K562 (cell line): ENCODE measurements at regions not wholly inside any gene's neighbourhood (a gene's known extent, or its start where the extent isn't known, plus 50 kb on each side); places are given as distances from the start of the nearest gene placed in this dataset.

Source experiments
- ATAC-seq: fragments of 200-7000 bp; cut with Tn5 transposase; 3 replicates; pipeline ENCODE4 v1.9.1; 2020; ENCODE audit warnings: moderate library complexity
- BruUV-seq: library from RNA; stranded (reverse); fragments of 400-500 nt; replicated peaks from 2 replicates; lab custom pipeline; 2021; lab: Mats Ljungman, UMichigan
- CTCF ChIA-PET: fragments of 300-600 bp; formaldehyde crosslinking; extraction: SDS; loops from one replicate; lab custom pipeline; 2021; ENCODE audit warnings: low intra/inter-chr PET ratio; lab: Yijun Ruan, JAX
- POLR2A ChIA-PET: fragments of 300-600, 350-650 bp; sonication (Branson Sonifier 250); formaldehyde crosslinking; extraction: SDS; loops from one replicate; lab custom pipeline; 2021; ENCODE audit warnings: antibody characterized with exemption, inconsistent platforms; lab: Yijun Ruan, JAX
- DNase-seq, 4 experiments: peaks; one replicate each; pipeline versions ENCODE4 v3.0.0 to v3.0.0-alpha.2; 2011 to 2018; ENCODE audit warnings: low spot score in 3 of 4, mixed read lengths in 3 of 4; ENCODE audit errors: extremely low read depth in 1 of 4
- FAIRE-seq: peaks from 2 replicates; lab custom pipeline; 2011; peaks lifted over from hg19 to GRCh38; lab: Jason Lieb, UNC
- H2AFZ ChIP-seq: 2 replicates; pipeline ENCODE4 v1.6.0; 2011; ENCODE audit warnings: low read depth, low read length, control low read depth, inconsistent platforms
- H3K27ac ChIP-seq: fragments of 200-600 bp; 3 replicates; pipeline ENCODE4 v1.8.0; 2011; ENCODE audit warnings: low read depth, mild to moderate bottlenecking, control low read depth, inconsistent platforms, low read length, moderate library complexity, mixed read lengths; ENCODE audit errors: extremely low read depth
- H3K27me3 ChIP-seq, 2 experiments: fragments of 300-600 bp in 1 of 2; 2 replicates in 1 of 2; 3 replicates in 1 of 2; pipeline versions ENCODE4 v1.6.0 to v1.8.0; 2011; ENCODE audit warnings: inconsistent platforms in 2 of 2, low read length in 2 of 2, mild to moderate bottlenecking in 1 of 2, mixed read lengths in 1 of 2, moderate library complexity in 1 of 2; ENCODE audit not compliant: control insufficient read depth in 2 of 2, insufficient read depth in 2 of 2
- H3K36me3 ChIP-seq: fragments of 300-600 bp; 3 replicates; pipeline ENCODE4 v1.8.0; 2011; ENCODE audit warnings: mild to moderate bottlenecking, low read length, inconsistent platforms; ENCODE audit not compliant: control insufficient read depth, insufficient read depth
- H3K4me1 ChIP-seq, 2 experiments: fragments of 200-600 bp in 1 of 2; replicated peaks in 1 of 2; 2 replicates in 1 of 2; 3 replicates in 1 of 2; pipeline versions ENCODE4 v1.5.1 to v1.8.0; 2011; ENCODE audit warnings: inconsistent platforms in 2 of 2, low read length in 2 of 2, mild to moderate bottlenecking in 1 of 2, mixed read lengths in 1 of 2, moderate library complexity in 1 of 2; ENCODE audit not compliant: control insufficient read depth in 2 of 2, insufficient read depth in 2 of 2
- H3K4me2 ChIP-seq: 2 replicates; pipeline ENCODE4 v1.6.1; 2011; ENCODE audit warnings: low read length, control low read depth, inconsistent platforms, mixed read lengths; ENCODE audit not compliant: insufficient read depth
- H3K4me3 ChIP-seq: fragments of 200-600 bp; sonication (generic), shearing (Covaris generic); 2 replicates; pipeline ENCODE4 v1.5.1; 2016; ENCODE audit warnings: control low read depth, inconsistent platforms
- H3K79me2 ChIP-seq: fragments of 200-600 bp; 3 replicates; pipeline ENCODE4 v1.8.0; 2011; ENCODE audit warnings: low read length, inconsistent platforms; ENCODE audit not compliant: control insufficient read depth, insufficient read depth
- H3K9ac ChIP-seq, 2 experiments: 2 replicates each; pipeline versions ENCODE4 v1.6.0 to v1.6.1; 2011; ENCODE audit warnings: low read depth in 2 of 2, low read length in 2 of 2, control low read depth in 1 of 2, inconsistent platforms in 1 of 2, mild to moderate bottlenecking in 1 of 2, mixed read lengths in 1 of 2; ENCODE audit not compliant: insufficient read depth in 1 of 2
- H3K9me1 ChIP-seq: one replicate; pipeline ENCODE4 v1.6.0; 2011; ENCODE audit warnings: inconsistent platforms, mild to moderate bottlenecking, low read length, moderate library complexity; ENCODE audit not compliant: control insufficient read depth, insufficient read depth
- H3K9me3 ChIP-seq: replicated peaks from 2 replicates; pipeline ENCODE4 v1.5.1; 2011; ENCODE audit warnings: low read depth, low read length, inconsistent platforms; ENCODE audit not compliant: control insufficient read depth, insufficient read depth
- H4K20me1 ChIP-seq: replicated peaks from 2 replicates; pipeline ENCODE4 v1.6.1; 2011; ENCODE audit warnings: low read length, inconsistent platforms, mixed read lengths; ENCODE audit not compliant: control insufficient read depth, insufficient read depth
- ATF1 ChIP-seq, 2 experiments: fragments of 450-650 bp in 1 of 2; IDR thresholded peaks; 2 replicates each; pipeline ENCODE4 v1.6.1; 2016; ENCODE audit warnings: missing compliant biosample characterization in 1 of 2, missing genetic modification characterization in 1 of 2
- C11orf30 ChIP-seq: fragments of 450-650 bp; IDR thresholded peaks from 2 replicates; pipeline ENCODE4 v1.6.1; 2016; ENCODE audit warnings: low read depth, mild to moderate bottlenecking
- CC2D1A ChIP-seq: fragments of 450-650 bp; IDR thresholded peaks from 2 replicates; pipeline ENCODE4 v1.6.1; 2017; ENCODE audit warnings: mild to moderate bottlenecking
- COPS2 ChIP-seq: fragments of 450-650 bp; conservative IDR thresholded peaks from 2 replicates; pipeline ENCODE4 v1.6.1; 2016; ENCODE audit warnings: mild to moderate bottlenecking, moderate library complexity
- IRF1 ChIP-seq: sonication (generic); formaldehyde crosslinking; IDR thresholded peaks from 2 replicates; pipeline ENCODE4 v1.8.0; 2022; ENCODE audit warnings: missing genetic modification reagents, mild to moderate bottlenecking, borderline replicate concordance
- KLF10 ChIP-seq: fragments of 250-450 bp; sonication (Bioruptor Pico); IDR thresholded peaks from 2 replicates; pipeline ENCODE4 v1.6.1; 2021; ENCODE audit warnings: matching md5 sums
- L3MBTL2 ChIP-seq: fragments of 450-650 bp; IDR thresholded peaks from 2 replicates; pipeline ENCODE4 v1.6.1; 2016; ENCODE audit warnings: mild to moderate bottlenecking, moderate library complexity
- ZNF668 ChIP-seq: fragments of 250-450 bp; sonication (Bioruptor Pico); IDR thresholded peaks from 2 replicates; pipeline ENCODE4 v1.8.0; 2022; ENCODE audit warnings: mild to moderate bottlenecking, inconsistent platforms
- WGBS: fragments of 100-300 bp; shearing (Covaris generic); methylation state at CpG from one replicate; pipeline ENCODE4 v1.1.6; 2016; ENCODE audit warnings: low coverage, mixed read lengths; ENCODE audit not compliant: insufficient coverage; ENCODE audit errors: missing lambda C conversion rate; 5-methylcytosine and 5-hydroxymethylcytosine counted together
- in situ Hi-C: fragments of 300-500 bp; cut with MboI; formaldehyde crosslinking; loops from 4 replicates; pipeline ENCODE4 v1.15.0; 2018; ENCODE audit warnings: inconsistent platforms, mixed read lengths
- intact Hi-C: fragments of 100-400 bp; cut with micrococcal nuclease; formaldehyde crosslinking; loops from 2 replicates; pipeline ENCODE4 v1.14.2; 2022

- POLR2A ChIA-PET: interaction anchor here (0.8 kb wide), 1 partner anchor 281 kb away, joined by 3 read pairs; no protein-coding TSS in a partner anchor
- no peak overlapping the region for H3K4me3 ChIP-seq
- no peak overlapping the region for H3K9ac ChIP-seq
- H3K9me3 ChIP-seq: no peaks in the 10 kb centered on the region
- H2AFZ ChIP-seq: no peak overlapping the region
- H3K27ac ChIP-seq: no peak overlapping the region
- no peak overlapping the region for H3K4me2 ChIP-seq
- H3K27me3 ChIP-seq: no peaks in the 10 kb centered on the region
- intact Hi-C loops: no loop called here
- no TSS peak for BruUV-seq
- H3K79me2 ChIP-seq: no peaks in the 10 kb centered on the region
- no peak for TF ChIP-seq CC2D1A
- TF ChIP-seq L3MBTL2: no peak
- no peak for TF ChIP-seq ZNF668 (CRISPR knock-in tag)
- TF ChIP-seq ATF1 (CRISPR knock-in tag; IDR thresholded peaks at IDR 0.05): no peak
- TF ChIP-seq ATF1 (tag; IDR thresholded peaks at IDR 0.05): no peak
- no peak for TF ChIP-seq COPS2
- no peak for TF ChIP-seq KLF10 (CRISPR knock-in tag)
- no peak for TF ChIP-seq C11orf30
- TF ChIP-seq IRF1 (CRISPR knock-in tag): no peak
- FAIRE-seq: no peak
- H4K20me1 ChIP-seq: no peaks in the 10 kb centered on the region
- no peak for DNase-seq
- CTCF ChIA-PET: no interaction called here
- no peak for ATAC-seq
- in situ Hi-C loops: no loop called here
- no peaks in the 10 kb centered on the region for H3K9me1 ChIP-seq
- WGBS: under 1% methylated on average over 11 of the region's 11 CpGs
- H3K36me3 ChIP-seq: no peaks in the 10 kb centered on the region
- no peaks in the 10 kb centered on the region for H3K4me1 ChIP-seq
Observed at GRCh38 chr1:208834381-208835096, 590.4 kb upstream of the PLXNA2 start.
